ENCODE measurements at regions not wholly inside any gene's neighbourhood (a gene's known extent, or its start where the extent isn't known, plus 50 kb on each side); places are given as distances from the start of the nearest gene placed in this dataset.

GRCh38 chr12:16716928-16717327, 111.0 kb upstream of the LMO3 start:
- DNase-seq (ENCODE audit: low read depth): no peak
- no peak for TF ChIP-seq CTCF (IDR thresholded peaks at IDR 0.05; ENCODE audit: insufficient read depth, low read depth, low read length)
- no peak overlapping the region for H3K4me3 ChIP-seq (ENCODE audit: low read depth, low read length)

- no peak overlapping the region for H3K4me3 ChIP-seq (ENCODE audit: low read depth, low read length)
- TF ChIP-seq CTCF (IDR thresholded peaks at IDR 0.05; ENCODE audit: insufficient read depth, low read depth, low read length): no peak
Measured at GRCh38 chr12:16692099-16692498, 86.1 kb upstream of the LMO3 start.

GRCh38 chr12:16691624-16692023, 85.7 kb upstream of the LMO3 start:
- no peak for TF ChIP-seq CTCF (IDR thresholded peaks at IDR 0.05; ENCODE audit: insufficient read depth, low read depth, low read length)
- H3K4me3 ChIP-seq (ENCODE audit: low read depth, low read length): no peak overlapping the region

More at GRCh38 chr12:16692099-16692498, 86.1 kb upstream of the LMO3 start:
- DNase-seq (ENCODE audit: low read depth): no peak

GRCh38 chr12:16688200-16688599, 82.2 kb upstream of the LMO3 start:
- TF ChIP-seq CTCF (IDR thresholded peaks at IDR 0.05; ENCODE audit: insufficient read depth, low read depth, low read length): no peak
- DNase-seq (ENCODE audit: low read depth): no peak
- no peak overlapping the region for H3K4me3 ChIP-seq (ENCODE audit: low read depth, low read length)

More at GRCh38 chr12:16691624-16692023, 85.7 kb upstream of the LMO3 start:
- DNase-seq (ENCODE audit: low read depth): no peak

GRCh38 chr12:16685107-16685506, 79.1 kb upstream of the LMO3 start:
- TF ChIP-seq CTCF (IDR thresholded peaks at IDR 0.05; ENCODE audit: insufficient read depth, low read depth, low read length): peak; percentile 39
- no peak for DNase-seq (ENCODE audit: low read depth)
- no peak overlapping the region for H3K4me3 ChIP-seq (ENCODE audit: low read depth, low read length)

- H3K4me3 ChIP-seq (ENCODE audit: low read depth, low read length): no peak overlapping the region
- DNase-seq (ENCODE audit: low read depth): no peak
- no peak for TF ChIP-seq CTCF (IDR thresholded peaks at IDR 0.05; ENCODE audit: insufficient read depth, low read depth, low read length)
Measured at GRCh38 chr12:16681196-16681595, 75.2 kb upstream of the LMO3 start.

GRCh38 chr12:16675438-16675837, 69.5 kb upstream of the LMO3 start:
- no peak overlapping the region for H3K4me3 ChIP-seq (ENCODE audit: low read depth, low read length)
- no peak for TF ChIP-seq CTCF (IDR thresholded peaks at IDR 0.05; ENCODE audit: insufficient read depth, low read depth, low read length)
- DNase-seq (ENCODE audit: low read depth): no peak

All from fibroblast of villous mesenchyme (primary cell).